ENCODE measurements at regions not wholly inside any gene's neighbourhood (a gene's known extent, or its start where the extent isn't known, plus 50 kb on each side); places are given as distances from the start of the nearest gene placed in this dataset.

DNA sequence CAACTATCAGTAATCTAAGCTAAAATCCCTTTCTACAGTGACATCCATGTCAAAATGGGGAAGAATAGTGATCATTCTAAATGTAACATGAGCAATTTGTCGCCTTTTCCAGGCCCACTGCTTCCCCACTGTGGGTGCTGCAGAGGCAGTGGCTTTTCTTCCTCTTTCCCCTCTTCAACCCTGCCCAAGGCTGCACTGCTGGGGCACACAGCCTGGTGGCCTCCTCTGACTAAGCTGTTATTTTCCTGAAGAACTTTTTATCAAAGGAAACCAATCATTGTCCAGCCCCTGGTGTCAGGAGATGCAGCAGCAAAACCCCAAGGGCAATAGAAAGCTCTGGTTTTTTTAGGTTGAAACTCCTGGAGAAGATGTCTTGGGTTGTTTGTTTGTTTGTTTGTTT is 117.6 kb upstream of the KLF7 start:
- no peaks in the 10 kb centered on the region for H3K9me3 ChIP-seq (ENCODE audit: control insufficient read depth in 2 of 2, insufficient read depth in 1 of 2, low read depth in 1 of 2, low read length in 1 of 2)
- no peak overlapping the region for H3K27ac ChIP-seq (ENCODE audit: low read depth in 2 of 2, low read length in 1 of 2)
- WGBS, 2 donors = 70 to 74% methylated on average over 1 of the region's 1 CpG
- no peaks in the 10 kb centered on the region for H3K27me3 ChIP-seq (ENCODE audit: control insufficient read depth in 1 of 2, insufficient read depth in 2 of 2, low read length in 2 of 2)
- H3K36me3 ChIP-seq (ENCODE audit: control insufficient read depth in 2 of 2, insufficient read depth in 2 of 2, low read length in 1 of 2) = no peaks in the 10 kb centered on the region
- no peak overlapping the region for H3K4me3 ChIP-seq (ENCODE audit: low read depth in 1 of 2, low read length in 2 of 2)
- no peaks in the 10 kb centered on the region for H3K4me1 ChIP-seq (ENCODE audit: control insufficient read depth in 2 of 2, insufficient read depth in 2 of 2, low read length in 1 of 2)

DNA sequence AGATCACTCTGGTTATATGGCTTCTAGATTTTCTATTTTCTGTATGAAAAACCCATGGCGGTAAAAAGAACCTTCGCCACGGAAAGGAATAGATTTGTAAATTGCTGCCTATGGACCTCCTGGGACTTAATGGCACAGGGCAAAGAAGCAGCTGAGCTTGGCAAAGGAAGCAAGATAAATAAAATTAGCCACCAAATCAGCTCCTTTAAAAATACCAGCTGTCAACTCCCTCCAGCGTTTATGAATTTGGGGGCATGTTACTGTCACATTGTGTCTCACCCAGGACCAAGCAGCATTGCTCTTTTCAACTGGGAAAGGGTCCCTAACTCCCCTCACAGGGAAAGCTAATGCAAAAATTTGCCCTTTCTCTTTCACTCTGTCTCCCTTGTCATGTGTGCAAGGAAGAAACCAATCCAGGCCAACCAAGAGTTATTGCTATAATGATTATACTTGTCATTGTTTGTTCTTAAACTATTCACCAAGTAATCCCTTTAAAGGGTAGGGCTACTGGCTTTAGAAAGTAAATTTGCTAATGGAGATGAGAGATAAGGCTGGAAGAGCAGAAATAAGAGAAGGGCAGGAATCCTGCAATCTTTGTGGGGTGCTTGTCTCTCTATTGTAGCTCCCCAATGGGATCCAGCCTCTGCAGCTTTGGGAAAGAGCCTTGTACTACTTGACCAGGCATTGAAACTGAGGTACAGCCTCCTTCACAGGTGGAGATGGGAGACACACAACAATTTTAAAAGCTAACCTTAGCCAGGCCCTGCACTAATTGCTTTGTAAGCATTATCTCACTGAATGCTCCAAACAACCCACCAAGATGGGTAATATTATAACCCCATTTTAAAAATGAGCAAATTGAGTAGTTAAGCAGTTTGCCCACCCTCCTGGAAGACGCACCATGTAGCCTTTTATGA is 119.1 kb upstream of the KLF7 start:
- no peak overlapping the region for H3K4me3 ChIP-seq (ENCODE audit: low read depth in 1 of 2, low read length in 2 of 2)
- 85 to 88% methylated on average over 5 of the region's 5 CpGs for WGBS, 2 donors
- H3K36me3 ChIP-seq (ENCODE audit: control insufficient read depth in 2 of 2, insufficient read depth in 2 of 2, low read length in 1 of 2) = no peaks in the 10 kb centered on the region
- H3K27ac ChIP-seq (ENCODE audit: low read depth in 2 of 2, low read length in 1 of 2) = no peak overlapping the region
- no peaks in the 10 kb centered on the region for H3K9me3 ChIP-seq (ENCODE audit: control insufficient read depth in 2 of 2, insufficient read depth in 1 of 2, low read depth in 1 of 2, low read length in 1 of 2)
- H3K27me3 ChIP-seq (ENCODE audit: control insufficient read depth in 1 of 2, insufficient read depth in 2 of 2, low read length in 2 of 2) = no peaks in the 10 kb centered on the region
- no peaks in the 10 kb centered on the region for H3K4me1 ChIP-seq (ENCODE audit: control insufficient read depth in 2 of 2, insufficient read depth in 2 of 2, low read length in 1 of 2)

DNA sequence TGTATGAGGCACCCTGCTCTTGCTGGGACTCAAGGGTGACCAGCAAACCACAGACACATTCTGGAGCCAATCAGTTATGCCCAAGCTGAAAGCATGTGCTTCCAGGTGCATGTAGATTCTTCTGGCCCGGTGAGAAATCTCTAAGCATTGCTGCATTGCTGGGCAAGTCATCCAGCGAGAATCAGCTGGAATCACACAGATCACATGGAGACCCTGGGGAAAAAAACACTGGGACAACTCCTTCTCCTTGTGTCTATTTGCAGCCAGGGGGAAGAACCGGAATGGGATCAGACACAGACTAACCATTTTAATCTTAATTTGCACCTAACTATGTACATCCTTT is 119.7 kb upstream of the KLF7 start:
- Histone ChIP-seq H3K9me3 (ENCODE audit: control insufficient read depth in 2 of 2, insufficient read depth in 1 of 2, low read depth in 1 of 2, low read length in 1 of 2) (no peaks in the 10 kb centered on the region), H3K27me3 (ENCODE audit: control insufficient read depth in 1 of 2, insufficient read depth in 2 of 2, low read length in 2 of 2) (no peaks in the 10 kb centered on the region), H3K27ac (ENCODE audit: low read depth in 2 of 2, low read length in 1 of 2) (no peak overlapping the region), H3K36me3 (ENCODE audit: control insufficient read depth in 2 of 2, insufficient read depth in 2 of 2, low read length in 1 of 2) (no peaks in the 10 kb centered on the region), H3K4me3 (ENCODE audit: low read depth in 1 of 2, low read length in 2 of 2) (no peak overlapping the region), H3K4me1 (ENCODE audit: control insufficient read depth in 2 of 2, insufficient read depth in 2 of 2, low read length in 1 of 2) (no peaks in the 10 kb centered on the region)
- 56% methylated on average over 3 of the region's 3 CpGs for WGBS, 2 donors

DNA sequence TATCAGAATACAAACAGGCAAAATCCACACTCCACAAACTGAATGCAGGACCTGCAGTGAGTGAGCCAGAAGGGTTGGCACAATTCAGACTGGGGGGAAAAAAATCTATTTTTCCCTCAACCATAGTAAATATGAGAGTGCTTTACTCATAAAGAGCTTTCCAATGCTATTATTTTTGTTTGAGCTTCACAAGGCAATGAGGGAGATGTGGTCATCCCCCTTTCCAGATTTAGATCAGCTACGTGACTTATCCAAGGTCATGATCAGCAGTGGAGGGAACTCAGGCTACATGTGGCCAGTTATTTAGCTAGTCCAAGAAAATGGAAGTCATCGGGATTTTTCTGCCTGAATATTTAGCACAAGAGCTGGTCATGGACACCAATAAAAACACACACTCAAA is 120.4 kb upstream of the KLF7 start:
- Histone ChIP-seq H3K36me3 (ENCODE audit: control insufficient read depth in 2 of 2, insufficient read depth in 2 of 2, low read length in 1 of 2) (no peaks in the 10 kb centered on the region), H3K4me1 (ENCODE audit: control insufficient read depth in 2 of 2, insufficient read depth in 2 of 2, low read length in 1 of 2) (no peaks in the 10 kb centered on the region), H3K9me3 (ENCODE audit: control insufficient read depth in 2 of 2, insufficient read depth in 1 of 2, low read depth in 1 of 2, low read length in 1 of 2) (no peaks in the 10 kb centered on the region), H3K27ac (ENCODE audit: low read depth in 2 of 2, low read length in 1 of 2) (no peak overlapping the region), H3K4me3 (ENCODE audit: low read depth in 1 of 2, low read length in 2 of 2) (no peak overlapping the region), H3K27me3 (ENCODE audit: control insufficient read depth in 1 of 2, insufficient read depth in 2 of 2, low read length in 2 of 2) (no peaks in the 10 kb centered on the region)
- WGBS, 2 donors = 71 to 89% methylated on average over 2 of the region's 2 CpGs

DNA sequence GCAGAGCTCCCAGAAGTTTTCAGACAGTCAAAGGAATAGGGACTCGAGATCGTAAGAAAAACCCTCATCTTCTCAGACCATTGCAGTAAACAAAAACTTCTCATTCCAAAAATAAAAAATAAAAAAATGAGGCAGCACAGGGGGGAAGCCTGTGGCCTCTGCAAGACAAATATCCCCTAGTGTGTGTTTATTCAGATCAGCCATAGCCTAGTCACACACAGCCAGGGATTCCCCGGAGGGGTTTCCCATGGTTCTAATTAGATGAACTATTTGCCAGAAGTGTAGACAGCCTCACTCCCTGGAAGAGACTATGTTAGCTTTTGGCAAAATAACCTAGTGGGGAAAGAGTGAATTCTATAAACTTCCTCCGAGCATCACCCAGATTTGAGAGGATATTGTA is 122.9 kb upstream of the KLF7 start:
- H3K27me3 ChIP-seq (ENCODE audit: control insufficient read depth in 1 of 2, insufficient read depth in 2 of 2, low read length in 2 of 2) = no peaks in the 10 kb centered on the region
- H3K4me1 ChIP-seq (ENCODE audit: control insufficient read depth in 2 of 2, insufficient read depth in 2 of 2, low read length in 1 of 2) = no peaks in the 10 kb centered on the region
- no peaks in the 10 kb centered on the region for H3K9me3 ChIP-seq (ENCODE audit: control insufficient read depth in 2 of 2, insufficient read depth in 1 of 2, low read depth in 1 of 2, low read length in 1 of 2)
- no peak overlapping the region for H3K27ac ChIP-seq (ENCODE audit: low read depth in 2 of 2, low read length in 1 of 2)
- no peak overlapping the region for H3K4me3 ChIP-seq (ENCODE audit: low read depth in 1 of 2, low read length in 2 of 2)
- 54 to 62% methylated on average over 4 of the region's 4 CpGs for WGBS, 2 donors
- H3K36me3 ChIP-seq (ENCODE audit: control insufficient read depth in 2 of 2, insufficient read depth in 2 of 2, low read length in 1 of 2) = no peaks in the 10 kb centered on the region

DNA sequence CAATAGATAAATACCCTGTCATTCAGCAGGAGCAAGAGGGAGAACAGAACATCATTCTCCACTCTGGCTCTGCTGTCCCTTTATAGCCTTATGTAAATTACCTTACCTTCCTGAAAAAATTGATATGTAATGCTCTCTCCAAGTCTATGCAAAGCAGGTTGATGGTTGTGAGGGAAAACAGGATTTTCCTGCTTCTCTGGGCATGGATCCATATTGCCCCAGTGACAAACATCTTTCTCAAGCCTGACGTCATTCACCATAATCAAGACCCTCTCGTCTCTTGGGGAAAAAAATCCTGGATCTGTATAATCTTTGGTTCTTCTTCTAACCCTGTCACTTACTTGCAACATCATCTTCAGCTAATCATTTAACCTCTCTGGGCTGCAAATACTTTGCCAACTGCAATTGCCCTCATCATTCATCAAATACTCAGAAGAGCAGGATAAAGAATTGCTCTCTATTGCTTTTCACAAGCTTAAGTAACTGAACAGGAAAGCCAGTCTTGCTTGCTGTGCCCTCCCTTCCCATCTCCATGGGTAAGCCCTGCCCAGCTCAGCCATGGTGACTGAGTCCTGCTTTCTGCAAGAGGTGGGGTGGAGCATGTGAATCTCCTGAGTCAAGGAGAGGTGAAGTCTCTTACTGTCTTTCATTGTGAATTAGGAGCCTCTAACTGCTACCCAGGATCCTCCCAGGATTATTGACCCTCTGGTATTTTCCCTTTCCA is 123.7 kb upstream of the KLF7 start:
- Histone ChIP-seq H3K27me3 (ENCODE audit: control insufficient read depth in 1 of 2, insufficient read depth in 2 of 2, low read length in 2 of 2) (no peaks in the 10 kb centered on the region), H3K4me1 (ENCODE audit: control insufficient read depth in 2 of 2, insufficient read depth in 2 of 2, low read length in 1 of 2) (no peaks in the 10 kb centered on the region), H3K4me3 (ENCODE audit: low read depth in 1 of 2, low read length in 2 of 2) (no peak overlapping the region), H3K27ac (ENCODE audit: low read depth in 2 of 2, low read length in 1 of 2) (peak overlapping the region; percentile 31 to 35), H3K9me3 (ENCODE audit: control insufficient read depth in 2 of 2, insufficient read depth in 1 of 2, low read depth in 1 of 2, low read length in 1 of 2) (no peaks in the 10 kb centered on the region), H3K36me3 (ENCODE audit: control insufficient read depth in 2 of 2, insufficient read depth in 2 of 2, low read length in 1 of 2) (no peaks in the 10 kb centered on the region)
- 33% methylated on average over 2 of the region's 2 CpGs for WGBS, 2 donors

DNA sequence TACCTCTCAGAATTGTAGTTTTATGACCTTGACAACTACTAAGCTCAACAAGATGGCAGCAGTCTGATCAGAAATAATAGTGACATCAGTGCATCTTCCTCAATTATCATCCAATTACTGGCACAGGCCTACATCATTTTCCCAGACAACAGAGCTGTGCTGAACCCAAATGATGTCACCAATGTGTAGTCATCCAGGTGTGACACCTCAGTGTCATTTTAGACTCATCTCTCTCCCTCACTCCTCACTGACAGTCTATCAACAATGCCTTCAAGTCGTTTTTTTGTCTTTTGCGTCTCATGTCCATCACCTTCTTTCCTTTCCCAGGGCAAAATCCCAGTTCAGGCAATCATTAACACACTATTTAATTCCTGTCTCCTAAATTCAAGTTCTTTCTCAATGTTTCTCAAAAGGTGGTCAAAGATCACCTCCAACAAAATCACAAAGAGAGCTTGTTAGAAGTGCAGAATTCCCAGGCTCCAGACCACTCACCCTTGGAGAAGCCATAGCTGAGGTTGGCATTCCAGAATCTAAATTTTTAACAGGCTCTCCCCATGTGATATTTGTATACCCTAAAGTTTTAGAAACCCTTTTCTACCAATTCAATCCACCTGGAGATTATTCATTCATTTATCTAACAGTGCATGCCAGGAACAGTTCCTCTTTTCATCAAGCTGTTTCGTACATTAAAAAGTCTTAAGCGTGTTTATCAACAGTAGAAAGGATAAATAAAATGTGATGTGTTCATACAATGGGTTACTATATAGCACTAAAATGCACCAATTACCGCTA is 125.3 kb upstream of the KLF7 start:
- H3K27ac ChIP-seq (ENCODE audit: low read depth in 2 of 2, low read length in 1 of 2) = no peak overlapping the region
- whole genome bisulfite sequencing, 2 donors = 93% methylated on average over 5 of the region's 5 CpGs
- no peak overlapping the region for H3K4me3 ChIP-seq (ENCODE audit: low read depth in 1 of 2, low read length in 2 of 2)
- no peaks in the 10 kb centered on the region for H3K27me3 ChIP-seq (ENCODE audit: control insufficient read depth in 1 of 2, insufficient read depth in 2 of 2, low read length in 2 of 2)
- no peaks in the 10 kb centered on the region for H3K36me3 ChIP-seq (ENCODE audit: control insufficient read depth in 2 of 2, insufficient read depth in 2 of 2, low read length in 1 of 2)
- no peaks in the 10 kb centered on the region for H3K9me3 ChIP-seq (ENCODE audit: control insufficient read depth in 2 of 2, insufficient read depth in 1 of 2, low read depth in 1 of 2, low read length in 1 of 2)
- no peaks in the 10 kb centered on the region for H3K4me1 ChIP-seq (ENCODE audit: control insufficient read depth in 2 of 2, insufficient read depth in 2 of 2, low read length in 1 of 2)

DNA sequence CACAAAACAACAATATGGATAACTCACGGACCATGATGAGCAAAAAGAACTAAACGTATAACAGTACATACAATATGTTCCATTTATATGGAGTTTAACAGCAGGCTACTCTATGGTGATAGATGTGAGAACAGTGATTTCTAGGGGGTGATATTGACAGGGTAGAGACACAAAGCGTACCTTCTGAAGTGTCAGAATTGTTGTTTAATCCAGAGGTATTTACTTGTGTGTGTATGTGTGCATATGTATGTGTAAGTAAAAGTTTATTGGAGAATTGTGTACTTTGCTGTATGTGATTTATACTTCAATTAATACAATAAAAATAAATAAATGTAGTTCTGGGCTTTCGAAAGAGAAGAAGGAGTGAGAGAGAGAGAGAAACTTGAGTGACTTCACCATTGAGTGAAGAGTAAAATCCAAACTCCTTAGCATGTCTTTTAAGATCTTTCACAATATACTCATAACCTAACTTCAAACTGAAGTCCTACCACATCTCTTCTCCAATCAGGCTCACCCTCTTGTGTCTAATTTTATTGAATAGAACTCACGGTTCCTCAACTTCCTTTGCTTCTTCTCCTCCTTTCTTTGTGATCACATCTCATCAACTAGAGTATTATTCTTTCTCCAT is 126.0 kb upstream of the KLF7 start:
- Histone ChIP-seq H3K9me3 (ENCODE audit: control insufficient read depth in 2 of 2, insufficient read depth in 1 of 2, low read depth in 1 of 2, low read length in 1 of 2) (no peaks in the 10 kb centered on the region), H3K4me1 (ENCODE audit: control insufficient read depth in 2 of 2, insufficient read depth in 2 of 2, low read length in 1 of 2) (no peaks in the 10 kb centered on the region), H3K27me3 (ENCODE audit: control insufficient read depth in 1 of 2, insufficient read depth in 2 of 2, low read length in 2 of 2) (no peaks in the 10 kb centered on the region), H3K4me3 (ENCODE audit: low read depth in 1 of 2, low read length in 2 of 2) (no peak overlapping the region), H3K36me3 (ENCODE audit: control insufficient read depth in 2 of 2, insufficient read depth in 2 of 2, low read length in 1 of 2) (no peaks in the 10 kb centered on the region), H3K27ac (ENCODE audit: low read depth in 2 of 2, low read length in 1 of 2) (no peak overlapping the region)
- 88 to 93% methylated on average over 5 of the region's 5 CpGs for WGBS, 2 donors

DNA sequence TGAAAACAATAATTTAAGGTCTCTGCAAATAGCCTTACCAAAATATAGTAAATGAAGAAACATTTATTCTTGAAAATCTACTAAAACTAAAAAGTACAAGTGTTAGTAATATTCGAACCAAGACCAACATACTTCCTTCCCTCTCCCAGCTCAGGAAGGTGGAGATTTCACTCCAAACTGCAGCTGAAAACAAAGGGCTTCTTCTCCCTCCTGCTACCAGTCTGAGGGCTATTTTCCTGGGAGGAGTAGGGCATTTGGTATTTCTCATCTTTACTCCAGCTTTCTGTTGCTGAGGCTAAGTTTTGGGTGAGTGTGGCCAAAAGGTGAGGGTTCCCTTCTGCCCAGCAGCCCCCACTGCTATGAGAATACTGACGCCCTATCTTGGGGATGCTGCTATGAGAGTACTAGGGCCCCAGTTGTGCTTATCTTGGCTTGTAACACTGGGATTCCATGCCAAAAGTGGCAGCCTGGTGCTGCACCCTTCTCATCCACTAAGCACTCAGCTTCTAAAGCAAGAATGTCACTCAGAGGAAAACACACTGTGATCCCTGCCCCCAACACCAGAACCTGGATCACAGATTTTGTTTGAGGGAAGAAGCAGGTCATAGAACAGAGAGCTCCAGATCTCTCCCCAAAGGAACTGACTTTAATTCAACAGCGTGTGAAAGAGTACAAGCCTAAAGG is 130.7 kb upstream of the KLF7 start:
- H3K4me3 ChIP-seq (ENCODE audit: low read depth in 1 of 2, low read length in 2 of 2) = no peak overlapping the region
- no peak overlapping the region for H3K27ac ChIP-seq (ENCODE audit: low read depth in 2 of 2, low read length in 1 of 2)
- 67 to 73% methylated on average over 3 of the region's 3 CpGs for WGBS, 2 donors
- H3K9me3 ChIP-seq (ENCODE audit: control insufficient read depth in 2 of 2, insufficient read depth in 1 of 2, low read depth in 1 of 2, low read length in 1 of 2) = no peaks in the 10 kb centered on the region
- no peaks in the 10 kb centered on the region for H3K27me3 ChIP-seq (ENCODE audit: control insufficient read depth in 1 of 2, insufficient read depth in 2 of 2, low read length in 2 of 2)
- no peaks in the 10 kb centered on the region for H3K36me3 ChIP-seq (ENCODE audit: control insufficient read depth in 2 of 2, insufficient read depth in 2 of 2, low read length in 1 of 2)
- no peaks in the 10 kb centered on the region for H3K4me1 ChIP-seq (ENCODE audit: control insufficient read depth in 2 of 2, insufficient read depth in 2 of 2, low read length in 1 of 2)
